ENCODE measurements at regions not wholly inside any gene's neighbourhood (a gene's known extent, or its start where the extent isn't known, plus 50 kb on each side); places are given as distances from the start of the nearest gene placed in this dataset.

- TF ChIP-seq, protein P1, sequence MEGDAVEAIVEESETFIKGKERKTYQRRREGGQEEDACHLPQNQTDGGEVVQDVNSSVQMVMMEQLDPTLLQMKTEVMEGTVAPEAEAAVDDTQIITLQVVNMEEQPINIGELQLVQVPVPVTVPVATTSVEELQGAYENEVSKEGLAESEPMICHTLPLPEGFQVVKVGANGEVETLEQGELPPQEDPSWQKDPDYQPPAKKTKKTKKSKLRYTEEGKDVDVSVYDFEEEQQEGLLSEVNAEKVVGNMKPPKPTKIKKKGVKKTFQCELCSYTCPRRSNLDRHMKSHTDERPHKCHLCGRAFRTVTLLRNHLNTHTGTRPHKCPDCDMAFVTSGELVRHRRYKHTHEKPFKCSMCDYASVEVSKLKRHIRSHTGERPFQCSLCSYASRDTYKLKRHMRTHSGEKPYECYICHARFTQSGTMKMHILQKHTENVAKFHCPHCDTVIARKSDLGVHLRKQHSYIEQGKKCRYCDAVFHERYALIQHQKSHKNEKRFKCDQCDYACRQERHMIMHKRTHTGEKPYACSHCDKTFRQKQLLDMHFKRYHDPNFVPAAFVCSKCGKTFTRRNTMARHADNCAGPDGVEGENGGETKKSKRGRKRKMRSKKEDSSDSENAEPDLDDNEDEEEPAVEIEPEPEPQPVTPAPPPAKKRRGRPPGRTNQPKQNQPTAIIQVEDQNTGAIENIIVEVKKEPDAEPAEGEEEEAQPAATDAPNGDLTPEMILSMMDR (IDR thresholded peaks at IDR 0.05), result no peak
- TF ChIP-seq EP300 (IDR thresholded peaks at IDR 0.05), result no peak
Observed at GRCh38 chr2:104708967-104709366, 144.9 kb upstream of the POU3F3 start.
